ENCODE measurements at regions not wholly inside any gene's neighbourhood (a gene's known extent, or its start where the extent isn't known, plus 50 kb on each side); places are given as distances from the start of the nearest gene placed in this dataset.

DNA sequence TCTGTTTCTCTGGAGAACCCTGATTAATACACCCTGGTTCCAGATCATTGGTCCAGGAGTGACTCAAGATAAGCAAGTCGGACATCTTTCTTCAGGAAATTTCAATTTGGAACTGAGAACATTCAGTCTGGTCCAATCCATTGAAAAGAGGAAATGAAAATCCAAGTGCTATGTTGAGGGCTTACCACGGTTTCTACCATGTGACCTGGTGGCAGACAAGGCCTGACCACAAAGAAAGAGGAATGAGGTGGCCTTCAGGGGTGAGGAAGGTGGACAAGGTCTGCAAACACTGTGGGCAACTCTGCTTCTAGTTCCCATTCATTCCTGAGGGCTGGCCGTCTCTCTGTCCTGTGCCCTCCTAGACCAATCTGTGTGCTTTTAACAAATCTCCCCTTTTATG lies 149.2 kb upstream of the GHITM start:
- Histone ChIP-seq H3K4me2 (ENCODE audit: low read depth, low read length, poor library complexity, severe bottlenecking) (no peak overlapping the region), H3K79me2 (ENCODE audit: insufficient read depth, low read length) (no peaks in the 10 kb centered on the region), H3F3A (ENCODE audit: insufficient read depth) (no peaks in the 10 kb centered on the region), H3K27ac (ENCODE audit: low read depth, low read length) (no peak overlapping the region), H4K20me1 (ENCODE audit: low read depth, low read length) (no peaks in the 10 kb centered on the region), H3K9ac (ENCODE audit: low read length) (no peak overlapping the region), H3K4me3 (ENCODE audit: insufficient read depth, low read length, poor library complexity, severe bottlenecking) (no peak overlapping the region), H3K36me3 (ENCODE audit: low read length) (no peaks in the 10 kb centered on the region), H3K27me3 (ENCODE audit: low read length) (no peaks in the 10 kb centered on the region), H2AFZ (ENCODE audit: low read depth, low read length, severe bottlenecking) (no peak overlapping the region), H3K9me2 (replicated peaks; ENCODE audit: insufficient read depth, low read length) (no peaks in the 10 kb centered on the region), H3K9me3 (ENCODE audit: insufficient read depth, low read length) (no peaks in the 10 kb centered on the region)
- TF ChIP-seq EZH2phosphoT487 (conservative IDR thresholded peaks at IDR 0.05; ENCODE audit: low read length) = no peak
- TF ChIP-seq, protein P1, sequence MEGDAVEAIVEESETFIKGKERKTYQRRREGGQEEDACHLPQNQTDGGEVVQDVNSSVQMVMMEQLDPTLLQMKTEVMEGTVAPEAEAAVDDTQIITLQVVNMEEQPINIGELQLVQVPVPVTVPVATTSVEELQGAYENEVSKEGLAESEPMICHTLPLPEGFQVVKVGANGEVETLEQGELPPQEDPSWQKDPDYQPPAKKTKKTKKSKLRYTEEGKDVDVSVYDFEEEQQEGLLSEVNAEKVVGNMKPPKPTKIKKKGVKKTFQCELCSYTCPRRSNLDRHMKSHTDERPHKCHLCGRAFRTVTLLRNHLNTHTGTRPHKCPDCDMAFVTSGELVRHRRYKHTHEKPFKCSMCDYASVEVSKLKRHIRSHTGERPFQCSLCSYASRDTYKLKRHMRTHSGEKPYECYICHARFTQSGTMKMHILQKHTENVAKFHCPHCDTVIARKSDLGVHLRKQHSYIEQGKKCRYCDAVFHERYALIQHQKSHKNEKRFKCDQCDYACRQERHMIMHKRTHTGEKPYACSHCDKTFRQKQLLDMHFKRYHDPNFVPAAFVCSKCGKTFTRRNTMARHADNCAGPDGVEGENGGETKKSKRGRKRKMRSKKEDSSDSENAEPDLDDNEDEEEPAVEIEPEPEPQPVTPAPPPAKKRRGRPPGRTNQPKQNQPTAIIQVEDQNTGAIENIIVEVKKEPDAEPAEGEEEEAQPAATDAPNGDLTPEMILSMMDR (IDR thresholded peaks at IDR 0.05; ENCODE audit: insufficient read depth, low read length, poor library complexity, severe bottlenecking) = no peak

GRCh38 chr10:83991986-83992753 lies 147.1 kb upstream of the GHITM start:
- H3K9me3 ChIP-seq (ENCODE audit: insufficient read depth, low read length) = no peaks in the 10 kb centered on the region
- no peak overlapping the region for H3K9ac ChIP-seq (ENCODE audit: low read length)
- H3K79me2 ChIP-seq (ENCODE audit: insufficient read depth, low read length) = no peaks in the 10 kb centered on the region
- no peak overlapping the region for H2AFZ ChIP-seq (ENCODE audit: low read depth, low read length, severe bottlenecking)
- no peaks in the 10 kb centered on the region for H3K36me3 ChIP-seq (ENCODE audit: low read length)
- H3K4me3 ChIP-seq (ENCODE audit: insufficient read depth, low read length, poor library complexity, severe bottlenecking) = no peak overlapping the region
- H3K27ac ChIP-seq (ENCODE audit: low read depth, low read length) = no peak overlapping the region
- no peaks in the 10 kb centered on the region for H3F3A ChIP-seq (ENCODE audit: insufficient read depth)
- H3K27me3 ChIP-seq (ENCODE audit: low read length) = no peaks in the 10 kb centered on the region
- no peak overlapping the region for H3K4me2 ChIP-seq (ENCODE audit: low read depth, low read length, poor library complexity, severe bottlenecking)
- no peaks in the 10 kb centered on the region for H4K20me1 ChIP-seq (ENCODE audit: low read depth, low read length)
- H3K9me2 ChIP-seq (replicated peaks; ENCODE audit: insufficient read depth, low read length) = no peaks in the 10 kb centered on the region
- TF ChIP-seq, protein P1 (IDR thresholded peaks at IDR 0.05; ENCODE audit: insufficient read depth, low read length, poor library complexity, severe bottlenecking) = peak; percentile 24
- no peak for TF ChIP-seq EZH2phosphoT487 (conservative IDR thresholded peaks at IDR 0.05; ENCODE audit: low read length)

DNA sequence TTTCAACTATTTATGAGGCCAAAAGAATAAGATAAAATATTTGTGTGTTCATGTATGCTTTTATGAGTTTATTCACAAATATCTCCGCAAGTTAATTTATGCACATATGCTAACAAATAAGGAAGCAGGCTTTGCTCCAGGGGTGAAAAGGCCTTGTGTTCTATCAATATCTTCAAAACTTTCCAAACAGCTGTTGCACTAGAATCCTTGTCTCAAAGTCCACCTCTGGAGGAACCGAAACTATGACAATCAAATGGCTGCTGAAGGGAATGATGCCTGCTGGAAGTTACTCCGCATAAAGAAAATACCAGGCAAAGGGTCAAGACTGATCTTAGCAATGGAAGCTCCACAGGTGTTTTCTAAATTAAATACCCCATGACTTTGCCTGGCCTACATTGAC lies 145.0 kb upstream of the GHITM start:
- Histone ChIP-seq H3K36me3 (ENCODE audit: low read length) (no peaks in the 10 kb centered on the region), H3K9me2 (replicated peaks; ENCODE audit: insufficient read depth, low read length) (no peaks in the 10 kb centered on the region), H3K79me2 (ENCODE audit: insufficient read depth, low read length) (no peaks in the 10 kb centered on the region), H3K9ac (ENCODE audit: low read length) (no peak overlapping the region), H2AFZ (ENCODE audit: low read depth, low read length, severe bottlenecking) (no peak overlapping the region), H3K27ac (ENCODE audit: low read depth, low read length) (no peak overlapping the region), H3K4me3 (ENCODE audit: insufficient read depth, low read length, poor library complexity, severe bottlenecking) (no peak overlapping the region), H4K20me1 (ENCODE audit: low read depth, low read length) (no peaks in the 10 kb centered on the region), H3K9me3 (ENCODE audit: insufficient read depth, low read length) (no peaks in the 10 kb centered on the region), H3F3A (ENCODE audit: insufficient read depth) (no peaks in the 10 kb centered on the region), H3K27me3 (ENCODE audit: low read length) (no peaks in the 10 kb centered on the region), H3K4me2 (ENCODE audit: low read depth, low read length, poor library complexity, severe bottlenecking) (no peak overlapping the region)
- no peak for TF ChIP-seq EZH2phosphoT487 (conservative IDR thresholded peaks at IDR 0.05; ENCODE audit: low read length)
- TF ChIP-seq, protein P1 (IDR thresholded peaks at IDR 0.05; ENCODE audit: insufficient read depth, low read length, poor library complexity, severe bottlenecking) = no peak

Measured in SU-DHL-6 (cell line).